ENCODE measurements at regions not wholly inside any gene's neighbourhood (a gene's known extent, or its start where the extent isn't known, plus 50 kb on each side); places are given as distances from the start of the nearest gene placed in this dataset.

GRCh38 chr7:131236318-131236672 lies 91.4 kb upstream of the MKLN1 start:
- Histone ChIP-seq H3K4me3 (ENCODE audit: low read depth, low read length) (no peak overlapping the region), H3K27me3 (ENCODE audit: control insufficient read depth, insufficient read depth, low read length) (no peaks in the 10 kb centered on the region), H3K36me3 (ENCODE audit: control insufficient read depth, insufficient read depth, low read length) (no peaks in the 10 kb centered on the region)
- TF ChIP-seq CTCF (IDR thresholded peaks at IDR 0.05; ENCODE audit: insufficient read depth, low read length, poor library complexity, severe bottlenecking) = no peak
- no peak for DNase-seq (ENCODE audit: low read depth)

- Histone ChIP-seq H3K4me3 (ENCODE audit: low read depth, low read length) (no peak overlapping the region), H3K36me3 (ENCODE audit: control insufficient read depth, insufficient read depth, low read length) (no peaks in the 10 kb centered on the region), H3K27me3 (ENCODE audit: control insufficient read depth, insufficient read depth, low read length) (no peaks in the 10 kb centered on the region)
- peak; percentile 63 for DNase-seq (ENCODE audit: low read depth)
- TF ChIP-seq CTCF (IDR thresholded peaks at IDR 0.05; ENCODE audit: insufficient read depth, low read length, poor library complexity, severe bottlenecking) = no peak
These were observed 89.2 kb upstream of the MKLN1 start for GRCh38 chr7:131238347-131238931.

- no peak overlapping the region for H3K4me3 ChIP-seq (ENCODE audit: low read depth, low read length)
- no peaks in the 10 kb centered on the region for H3K36me3 ChIP-seq (ENCODE audit: control insufficient read depth, insufficient read depth, low read length)
- no peak for TF ChIP-seq CTCF (IDR thresholded peaks at IDR 0.05; ENCODE audit: insufficient read depth, low read length, poor library complexity, severe bottlenecking)
- no peak for DNase-seq (ENCODE audit: low read depth)
- no peaks in the 10 kb centered on the region for H3K27me3 ChIP-seq (ENCODE audit: control insufficient read depth, insufficient read depth, low read length)
These were observed 86.3 kb upstream of the MKLN1 start for GRCh38 chr7:131241386-131241785.

GRCh38 chr7:131242123-131242650 lies 85.5 kb upstream of the MKLN1 start:
- TF ChIP-seq CTCF (IDR thresholded peaks at IDR 0.05; ENCODE audit: insufficient read depth, low read length, poor library complexity, severe bottlenecking) = no peak
- Histone ChIP-seq H3K27me3 (ENCODE audit: control insufficient read depth, insufficient read depth, low read length) (no peaks in the 10 kb centered on the region), H3K4me3 (ENCODE audit: low read depth, low read length) (no peak overlapping the region), H3K36me3 (ENCODE audit: control insufficient read depth, insufficient read depth, low read length) (no peaks in the 10 kb centered on the region)
- DNase-seq (ENCODE audit: low read depth) = no peak

- TF ChIP-seq CTCF (IDR thresholded peaks at IDR 0.05; ENCODE audit: insufficient read depth, low read length, poor library complexity, severe bottlenecking) = no peak
- H3K36me3 ChIP-seq (ENCODE audit: control insufficient read depth, insufficient read depth, low read length) = no peaks in the 10 kb centered on the region
- DNase-seq (ENCODE audit: low read depth) = peak; percentile 90
- H3K4me3 ChIP-seq (ENCODE audit: low read depth, low read length) = no peak overlapping the region
- H3K27me3 ChIP-seq (ENCODE audit: control insufficient read depth, insufficient read depth, low read length) = no peaks in the 10 kb centered on the region
These were observed 83.3 kb upstream of the MKLN1 start for GRCh38 chr7:131244259-131244852.

- Histone ChIP-seq H3K36me3 (ENCODE audit: control insufficient read depth, insufficient read depth, low read length) (no peaks in the 10 kb centered on the region), H3K27me3 (ENCODE audit: control insufficient read depth, insufficient read depth, low read length) (no peaks in the 10 kb centered on the region), H3K4me3 (ENCODE audit: low read depth, low read length) (no peak overlapping the region)
- TF ChIP-seq CTCF (IDR thresholded peaks at IDR 0.05; ENCODE audit: insufficient read depth, low read length, poor library complexity, severe bottlenecking) = no peak
- DNase-seq (ENCODE audit: low read depth) = peak; percentile 94
These were observed 78.7 kb upstream of the MKLN1 start for GRCh38 chr7:131249003-131249402.

All from kidney epithelial cell (primary cell).